Natural killer cell treated with Interleukin-12 subunit alpha and Interleukin-12 subunit beta and Interleukin-15 and Interleukin-18, amount 100 ng/mL, for 72 hours (primary cell): ENCODE measurements at regions not wholly inside any gene's neighbourhood (a gene's known extent, or its start where the extent isn't known, plus 50 kb on each side); places are given as distances from the start of the nearest gene placed in this dataset.

Experiments
- ATAC-seq, 2 donors: fragments of 150-1000 bp; cut with Tn5 transposase in 1 of 2; sonication (Bioruptor Pico), chemical (Tn5 transposase) in 1 of 2; 2 replicates each; pipeline ENCODE4 v1.10.0; 2021
- DNase-seq: peaks from one replicate; pipeline ENCODE4 v3.0.0; 2022; ENCODE audit warnings: low spot score
- H3K27ac Mint-ChIP-seq, 2 donors: 1 replicate in 1 of 2; 2 replicates in 1 of 2; pipeline ENCODE4 v1.8.0; 2022; ENCODE audit warnings: mixed read lengths in 2 of 2, mild to moderate bottlenecking in 1 of 2, moderate library complexity in 1 of 2
- H3K27me3 Mint-ChIP-seq, 2 donors: 1 replicate in 1 of 2; 2 replicates in 1 of 2; pipeline ENCODE4 v1.8.0; 2022; ENCODE audit warnings: mixed read lengths in 2 of 2
- H3K36me3 Mint-ChIP-seq: one replicate; pipeline ENCODE4 v1.8.0; 2022; ENCODE audit warnings: mixed read lengths
- H3K4me1 Mint-ChIP-seq, 2 donors: 1 replicate in 1 of 2; 2 replicates in 1 of 2; pipeline ENCODE4 v1.8.0; 2022; ENCODE audit warnings: low read depth in 2 of 2, mixed read lengths in 2 of 2, mild to moderate bottlenecking in 1 of 2
- H3K4me3 Mint-ChIP-seq: one replicate; pipeline ENCODE4 v1.8.0; 2022; ENCODE audit warnings: mixed read lengths
- H3K9me3 Mint-ChIP-seq: 2 replicates; pipeline ENCODE4 v1.8.0; 2022; ENCODE audit warnings: mixed read lengths

GRCh38 chr15:31247404-31247803 is 79.2 kb upstream of the KLF13 start:
- no peak for ATAC-seq
- H3K27me3 Mint-ChIP-seq = peaks cover 0 to 2% of the 10 kb centered on the region in 2 donors
- H3K4me3 Mint-ChIP-seq = no peak overlapping the region
- H3K4me1 Mint-ChIP-seq = peaks cover 6 to 8% of the 10 kb centered on the region in 2 donors
- H3K36me3 Mint-ChIP-seq = no peaks in the 10 kb centered on the region
- H3K27ac Mint-ChIP-seq = no peak overlapping the region
- no peaks in the 10 kb centered on the region for H3K9me3 Mint-ChIP-seq
- no peak for DNase-seq

GRCh38 chr15:31248263-31248662 is 78.4 kb upstream of the KLF13 start:
- H3K4me1 Mint-ChIP-seq = peaks cover 6 to 8% of the 10 kb centered on the region in 2 donors
- H3K4me3 Mint-ChIP-seq = no peak overlapping the region
- ATAC-seq (peak in 1 of 2 donors; percentile 22), DNase-seq (no peak)
- no peaks in the 10 kb centered on the region for H3K36me3 Mint-ChIP-seq
- H3K27ac Mint-ChIP-seq = peak overlapping the region in 1 of 2 donors; percentile 51
- H3K27me3 Mint-ChIP-seq = peaks cover 0 to 2% of the 10 kb centered on the region in 2 donors
- H3K9me3 Mint-ChIP-seq = no peaks in the 10 kb centered on the region

GRCh38 chr15:31248951-31249350 is 77.7 kb upstream of the KLF13 start:
- peaks cover 6 to 8% of the 10 kb centered on the region in 2 donors for H3K4me1 Mint-ChIP-seq
- DNase-seq (no peak), ATAC-seq (no peak)
- no peak overlapping the region for H3K4me3 Mint-ChIP-seq
- no peak overlapping the region for H3K27ac Mint-ChIP-seq
- peaks cover 0 to 2% of the 10 kb centered on the region in 2 donors for H3K27me3 Mint-ChIP-seq
- no peaks in the 10 kb centered on the region for H3K36me3 Mint-ChIP-seq
- H3K9me3 Mint-ChIP-seq = no peaks in the 10 kb centered on the region

- no peak for DNase-seq
- Mint-ChIP-seq H3K27me3 (peaks cover 0 to 2% of the 10 kb centered on the region in 2 donors), H3K4me3 (no peak overlapping the region), H3K27ac (no peak overlapping the region), H3K36me3 (no peaks in the 10 kb centered on the region), H3K9me3 (no peaks in the 10 kb centered on the region), H3K4me1 (peaks cover 9 to 11% of the 10 kb centered on the region in 2 donors)
- no peak for ATAC-seq
These were observed 76.6 kb upstream of the KLF13 start for GRCh38 chr15:31250033-31250432.

GRCh38 chr15:31251165-31251564 is 75.5 kb upstream of the KLF13 start:
- peaks cover 0 to 2% of the 10 kb centered on the region in 2 donors for H3K27me3 Mint-ChIP-seq
- no peak overlapping the region for H3K4me3 Mint-ChIP-seq
- ATAC-seq (no peak), DNase-seq (no peak)
- no peaks in the 10 kb centered on the region for H3K36me3 Mint-ChIP-seq
- no peak overlapping the region for H3K27ac Mint-ChIP-seq
- no peaks in the 10 kb centered on the region for H3K9me3 Mint-ChIP-seq
- H3K4me1 Mint-ChIP-seq = peaks cover 11 to 16% of the 10 kb centered on the region in 2 donors

- Mint-ChIP-seq H3K9me3 (no peaks in the 10 kb centered on the region), H3K27me3 (peaks cover 0 to 2% of the 10 kb centered on the region in 2 donors), H3K27ac (peak overlapping the region in 1 of 2 donors; percentile 41), H3K4me1 (peaks cover 20 to 27% of the 10 kb centered on the region in 2 donors), H3K36me3 (no peaks in the 10 kb centered on the region), H3K4me3 (no peak overlapping the region)
- ATAC-seq = no peak
- no peak for DNase-seq
These were observed 74.4 kb upstream of the KLF13 start for GRCh38 chr15:31252171-31252785.

GRCh38 chr15:31254431-31255175 is 72.0 kb upstream of the KLF13 start:
- no peak for ATAC-seq
- Mint-ChIP-seq H3K4me3 (no peak overlapping the region), H3K27me3 (no peaks in the 10 kb centered on the region), H3K9me3 (peaks cover 6% of the 10 kb centered on the region), H3K4me1 (peaks cover 43 to 44% of the 10 kb centered on the region in 2 donors), H3K36me3 (no peaks in the 10 kb centered on the region), H3K27ac (peak overlapping the region in 1 of 2 donors; percentile 81)
- no peak for DNase-seq

GRCh38 chr15:31255176-31255510 is 71.5 kb upstream of the KLF13 start:
- Mint-ChIP-seq H3K27ac (peak overlapping the region in 1 of 2 donors; percentile 81), H3K9me3 (peaks cover 6% of the 10 kb centered on the region), H3K4me3 (no peak overlapping the region), H3K27me3 (no peaks in the 10 kb centered on the region), H3K36me3 (no peaks in the 10 kb centered on the region), H3K4me1 (peaks cover 45% of the 10 kb centered on the region in 2 donors)
- DNase-seq (no peak), ATAC-seq (no peak)

- Mint-ChIP-seq H3K9me3 (peaks cover 6% of the 10 kb centered on the region), H3K27ac (peak overlapping the region; percentile 58 to 81), H3K4me1 (peaks cover 45 to 50% of the 10 kb centered on the region in 2 donors)
These were observed 70.8 kb upstream of the KLF13 start for GRCh38 chr15:31255732-31256377.

GRCh38 chr15:31256378-31257265 is 70.0 kb upstream of the KLF13 start:
- H3K4me3 Mint-ChIP-seq = peak overlapping the region; percentile 54
- no peaks in the 10 kb centered on the region for H3K36me3 Mint-ChIP-seq
- H3K27me3 Mint-ChIP-seq = no peaks in the 10 kb centered on the region
- peak; percentile 68 to 76 for ATAC-seq
- H3K4me1 Mint-ChIP-seq = peaks cover 50 to 54% of the 10 kb centered on the region in 2 donors
- peak overlapping the region; percentile 58 to 81 for H3K27ac Mint-ChIP-seq
- DNase-seq = no peak
- peaks cover 6% of the 10 kb centered on the region for H3K9me3 Mint-ChIP-seq

More at GRCh38 chr15:31255732-31256377, 70.8 kb upstream of the KLF13 start:
- peak; percentile 10 to 78 for ATAC-seq
- no peaks in the 10 kb centered on the region for H3K36me3 Mint-ChIP-seq
- H3K4me3 Mint-ChIP-seq = no peak overlapping the region
- peak; percentile 69 for DNase-seq
- no peaks in the 10 kb centered on the region for H3K27me3 Mint-ChIP-seq

GRCh38 chr15:31257286-31257685 is 69.3 kb upstream of the KLF13 start:
- Mint-ChIP-seq H3K27me3 (no peaks in the 10 kb centered on the region), H3K4me3 (peak overlapping the region; percentile 54), H3K4me1 (peaks cover 56 to 59% of the 10 kb centered on the region in 2 donors), H3K9me3 (peaks cover 6% of the 10 kb centered on the region), H3K27ac (peak overlapping the region; percentile 58 to 81), H3K36me3 (no peaks in the 10 kb centered on the region)
- peak in 1 of 2 donors; percentile 60 for ATAC-seq
- DNase-seq = no peak

- H3K4me3 Mint-ChIP-seq = peak overlapping the region; percentile 54
- ATAC-seq (peak in 1 of 2 donors; percentile 35), DNase-seq (no peak)
- peak overlapping the region; percentile 58 to 81 for H3K27ac Mint-ChIP-seq
- peaks cover 6% of the 10 kb centered on the region for H3K9me3 Mint-ChIP-seq
- peaks cover 66 to 67% of the 10 kb centered on the region in 2 donors for H3K4me1 Mint-ChIP-seq
- H3K27me3 Mint-ChIP-seq = no peaks in the 10 kb centered on the region
- H3K36me3 Mint-ChIP-seq = no peaks in the 10 kb centered on the region
These were observed 68.4 kb upstream of the KLF13 start for GRCh38 chr15:31258260-31258659.

- H3K4me1 Mint-ChIP-seq = peaks cover 75 to 76% of the 10 kb centered on the region in 2 donors
- H3K4me3 Mint-ChIP-seq = no peak overlapping the region
- peaks cover 6% of the 10 kb centered on the region for H3K9me3 Mint-ChIP-seq
- ATAC-seq (no peak), DNase-seq (no peak)
- H3K27me3 Mint-ChIP-seq = no peaks in the 10 kb centered on the region
- H3K36me3 Mint-ChIP-seq = no peaks in the 10 kb centered on the region
- peak overlapping the region; percentile 58 to 81 for H3K27ac Mint-ChIP-seq
These were observed 66.9 kb upstream of the KLF13 start for GRCh38 chr15:31259562-31260252.
